NCI-H345 treated with DMSO at 0.1 percent for 48 hours (cell line): ENCODE measurements at regions not wholly inside any gene's neighbourhood (a gene's known extent, or its start where the extent isn't known, plus 50 kb on each side); places are given as distances from the start of the nearest gene placed in this dataset.
"Not testable (repeated sequence)": the region's sequence is repeated elsewhere in the genome, so short reads cannot be mapped to it uniquely, and the experiment has no call there.

Experiments
- DNase-seq: peaks from one replicate; lab custom pipeline; 2025; ENCODE audit not compliant: unreplicated experiment; lab: John Stamatoyannopoulos, UW

DNA sequence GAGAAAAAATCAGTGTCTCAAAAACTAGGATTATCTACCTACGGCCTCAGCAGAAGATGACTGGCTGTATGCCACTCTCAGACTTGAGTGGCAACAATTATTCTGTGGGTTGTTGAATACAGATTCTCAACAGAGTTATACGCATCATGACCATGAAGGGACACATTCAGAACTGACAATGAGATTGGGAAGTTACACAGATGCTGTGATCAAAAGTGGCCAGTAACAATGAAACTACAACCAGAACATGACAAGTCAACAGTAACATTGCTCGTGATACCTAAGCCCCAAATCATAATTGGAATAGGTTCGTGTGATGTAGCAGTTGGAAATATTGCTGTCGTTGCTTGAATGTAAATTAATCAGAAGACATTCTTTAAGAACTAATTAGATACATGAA, 957.5 kb upstream of the CDH9 start:
- DNase-seq, result no peak

DNA sequence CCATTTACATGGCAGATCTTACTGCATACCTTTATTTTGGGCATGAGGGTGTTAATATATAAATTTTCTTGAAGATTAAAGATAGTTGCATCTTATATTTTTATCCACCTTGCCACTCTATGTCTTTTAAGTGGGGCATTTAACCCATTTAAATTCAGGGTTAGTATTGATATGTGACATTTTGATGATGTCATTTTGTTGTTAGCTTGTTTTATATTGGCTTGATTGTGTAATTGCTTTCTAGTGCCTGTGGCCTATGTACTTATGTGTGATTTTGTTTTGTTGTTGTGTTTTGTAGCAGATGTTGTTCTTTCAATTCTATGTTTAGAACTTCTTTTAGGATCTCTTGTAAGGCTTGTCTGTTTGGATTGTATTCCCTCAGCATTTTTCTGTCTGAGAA, 939.9 kb upstream of the CDH9 start:
- DNase-seq, result no peak

DNA sequence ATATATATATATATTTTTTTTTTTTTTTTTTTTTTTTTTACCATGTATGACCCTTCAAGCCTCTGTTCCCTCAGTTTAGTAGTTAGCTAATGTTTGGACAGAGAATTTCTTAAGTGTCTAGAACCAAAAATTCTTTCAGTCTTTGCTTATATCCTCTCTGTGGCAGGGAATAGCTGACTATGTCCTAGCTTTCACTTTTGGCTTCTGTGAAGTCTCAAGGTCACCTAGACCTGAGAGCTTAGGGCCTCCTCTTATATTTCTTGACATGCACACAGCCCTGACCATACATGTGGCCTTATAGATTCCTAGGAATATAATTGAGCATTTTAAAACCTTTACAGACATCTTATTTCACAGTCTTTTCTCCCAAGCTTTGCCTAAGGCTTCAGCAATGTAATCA, 930.8 kb upstream of the CDH9 start:
- DNase-seq, result no peak

DNA sequence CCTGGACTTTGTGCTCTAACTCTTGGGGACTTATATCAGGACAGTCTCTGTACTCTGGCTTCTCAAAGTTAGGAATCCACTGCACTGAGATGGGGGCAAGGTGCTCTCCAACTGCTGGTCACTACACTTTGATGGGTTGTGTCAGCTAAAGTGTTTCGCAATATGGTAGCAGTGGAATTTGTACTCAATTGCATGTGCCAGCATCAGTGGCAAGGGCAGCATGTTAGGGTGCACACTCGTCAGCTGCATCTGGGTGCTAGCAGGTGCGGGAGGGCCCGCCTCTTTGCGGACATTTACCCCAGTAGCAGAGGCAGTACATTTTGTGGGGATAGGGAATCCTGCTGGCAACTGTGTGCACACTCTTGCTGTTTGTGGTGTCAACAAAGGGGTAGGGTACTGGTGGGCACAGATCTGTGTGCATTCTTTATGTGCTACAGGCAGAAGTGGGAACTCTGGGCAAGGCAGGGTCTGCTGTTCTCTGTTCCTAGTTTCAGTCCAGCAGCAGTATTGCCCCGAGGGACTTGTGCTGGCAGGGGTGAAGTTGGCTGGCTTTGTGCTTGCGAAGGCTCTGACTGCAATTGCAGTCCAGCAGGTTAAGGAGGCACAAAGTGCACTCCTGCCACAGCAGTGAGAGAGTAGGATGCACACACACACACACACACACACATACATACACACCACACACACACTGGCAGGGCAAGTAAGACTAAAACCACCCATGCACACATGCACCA, 924.8 kb upstream of the CDH9 start:
- DNase-seq, result no peak

DNA sequence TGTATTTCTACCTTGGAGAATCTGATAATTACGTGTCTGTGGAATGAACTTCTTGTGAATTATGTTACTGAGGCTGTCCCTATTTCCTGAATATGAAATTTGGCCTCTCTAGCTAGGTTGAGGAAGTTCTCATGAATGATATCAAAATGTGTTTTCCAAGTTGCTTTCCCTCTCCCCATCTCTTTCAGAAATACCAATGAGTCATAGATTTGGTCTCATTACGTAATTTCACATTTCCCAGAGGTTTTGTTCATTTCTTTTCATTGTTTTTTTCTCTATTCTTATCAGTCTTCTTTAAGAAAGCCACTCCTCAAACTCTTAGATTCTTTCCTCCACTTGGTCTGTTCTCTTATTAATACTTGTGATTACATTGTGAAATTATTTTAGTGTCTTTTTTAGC, 923.8 kb upstream of the CDH9 start:
- no peak for DNase-seq

DNA sequence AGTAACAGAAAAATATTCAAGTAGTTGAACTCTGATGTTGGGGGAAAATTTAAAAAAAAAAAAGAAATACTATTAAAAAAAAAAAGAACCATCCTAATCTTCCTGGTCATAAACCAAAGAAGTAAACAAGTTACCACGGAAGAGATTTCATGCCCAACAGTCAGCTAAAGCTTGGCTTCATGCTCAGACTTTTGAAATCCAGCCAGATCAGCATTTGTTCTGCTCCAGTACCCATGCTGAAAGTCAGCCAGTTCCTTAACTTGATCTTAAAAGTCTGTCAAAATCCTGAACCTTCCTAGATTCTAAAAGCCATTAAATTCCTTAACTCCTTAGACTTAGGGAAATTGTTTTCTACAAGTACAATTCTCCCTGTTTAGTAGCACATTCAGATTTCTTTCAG, 908.7 kb upstream of the CDH9 start:
- DNase-seq, result no peak

DNA sequence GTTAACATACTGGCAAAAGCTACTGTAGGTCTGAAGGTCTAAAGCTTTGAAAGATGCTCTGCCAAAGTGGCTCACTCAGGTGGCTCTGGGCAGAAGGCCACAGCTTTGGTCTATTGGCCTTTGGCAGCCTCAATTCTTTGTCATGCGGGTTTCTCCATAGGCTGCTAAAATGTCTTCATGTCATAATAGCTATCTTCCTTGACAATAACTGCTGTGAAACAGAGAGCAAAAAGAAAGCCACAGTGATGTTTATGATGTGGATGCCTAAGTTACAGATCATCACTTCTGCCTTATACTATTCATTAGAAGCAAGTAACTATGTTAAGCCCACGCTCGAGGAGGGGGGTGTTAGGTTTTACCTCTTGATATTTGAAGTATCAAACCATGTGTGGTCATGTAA, 906.1 kb upstream of the CDH9 start:
- DNase-seq, result no peak

DNA sequence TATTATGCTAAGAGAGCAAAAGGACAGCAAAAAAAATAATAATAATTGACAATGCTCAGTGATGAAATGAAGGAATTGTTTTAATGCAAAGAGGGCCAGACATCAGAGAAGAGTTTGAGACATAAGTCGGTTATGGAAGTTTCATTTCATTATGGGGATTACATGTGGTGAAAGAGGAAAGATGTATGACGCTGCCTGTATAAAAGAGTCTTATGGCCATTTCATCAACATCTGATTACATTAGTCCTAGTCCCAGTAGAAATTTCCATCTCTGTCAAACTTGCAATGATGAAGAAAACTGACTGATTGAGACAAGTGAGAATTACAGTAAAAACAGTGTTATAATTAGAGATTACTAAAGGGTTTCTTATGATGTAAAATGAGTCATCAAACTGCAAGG, 900.6 kb upstream of the CDH9 start:
- no peak for DNase-seq

DNA sequence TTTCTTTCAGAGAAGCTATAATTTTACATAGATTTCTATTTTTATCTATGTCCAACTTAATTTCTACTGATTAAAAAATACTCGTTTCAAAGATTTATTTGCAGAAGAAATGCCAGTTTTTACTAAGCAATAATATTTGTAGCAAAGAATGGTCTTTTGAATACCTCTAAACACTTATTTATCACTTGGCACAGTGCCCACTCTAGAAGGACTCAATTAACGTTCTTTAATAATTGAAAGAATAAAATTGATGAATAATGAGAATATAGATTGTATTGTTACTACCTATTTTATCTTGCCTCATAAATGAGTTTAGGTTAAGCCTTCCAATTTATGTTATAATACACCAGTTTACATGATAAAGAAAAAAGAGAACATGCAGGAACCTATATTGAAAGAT, 889.7 kb upstream of the CDH9 start:
- no peak for DNase-seq

DNA sequence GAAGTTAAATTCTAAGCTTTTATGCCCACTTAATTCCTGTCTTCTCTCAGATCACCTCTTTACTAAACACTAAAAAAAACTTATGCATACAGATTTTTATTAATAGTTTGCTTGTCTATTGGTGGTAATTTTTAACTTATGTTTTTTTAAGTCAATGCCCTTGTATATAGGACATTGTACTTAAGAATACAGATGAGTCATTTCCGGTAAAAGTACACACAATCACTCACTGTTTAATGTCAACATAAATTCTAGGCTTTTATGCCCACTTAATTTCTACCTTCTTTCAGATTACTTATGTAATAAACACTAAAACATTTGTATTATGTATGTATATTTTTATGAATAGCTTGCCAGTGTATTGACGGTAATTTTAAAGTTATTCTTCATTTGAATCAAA, 872.8 kb upstream of the CDH9 start:
- no peak for DNase-seq

DNA sequence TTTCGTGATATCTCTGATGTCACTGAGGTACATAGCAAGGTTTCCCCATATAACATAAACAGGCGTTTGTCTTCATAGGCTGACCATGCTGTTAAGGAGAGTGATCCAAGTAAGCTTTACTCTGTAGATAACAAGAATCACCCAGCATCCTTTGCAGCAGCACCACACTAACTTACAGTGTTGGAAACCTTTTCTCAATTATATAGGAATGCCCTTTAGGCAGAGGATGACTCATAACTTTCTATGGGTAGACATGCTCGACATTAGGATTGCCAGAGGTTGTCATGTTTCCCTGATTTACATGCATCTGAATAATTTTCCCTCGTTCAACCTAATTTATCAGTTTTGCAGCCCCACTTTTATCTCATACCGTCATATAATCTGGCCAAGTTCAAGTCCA, 870.0 kb upstream of the CDH9 start:
- DNase-seq, result no peak

DNA sequence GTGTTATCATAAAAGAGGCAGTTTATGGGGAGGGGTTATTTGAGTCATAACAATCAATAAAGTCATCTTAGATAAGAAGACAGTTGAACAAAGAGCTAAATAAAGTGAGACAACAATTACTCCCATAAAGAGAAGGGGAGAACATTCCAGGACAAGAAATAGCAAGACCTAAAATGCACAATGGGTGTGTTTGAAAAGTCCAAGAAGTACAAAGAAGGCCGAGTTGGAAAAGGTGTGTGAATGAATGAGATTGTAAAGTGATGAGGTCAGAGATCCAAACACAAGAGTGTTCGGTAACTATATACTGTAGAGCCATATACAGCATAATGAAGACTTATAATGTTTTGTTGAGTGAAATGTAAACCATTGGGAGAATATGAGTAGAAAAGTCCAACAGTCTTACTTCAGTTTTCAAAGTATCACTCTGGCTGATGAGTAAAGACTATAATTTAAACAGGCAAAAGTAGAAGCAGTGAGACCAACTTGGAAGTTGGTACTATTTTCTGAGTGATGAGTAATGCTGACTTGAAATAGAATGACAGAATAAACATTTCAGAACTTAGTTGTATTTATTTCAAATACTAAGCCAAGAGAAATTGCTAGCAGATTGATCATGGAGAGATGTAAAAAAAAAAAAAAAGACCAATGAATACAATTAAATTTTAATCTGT, 868.7 kb upstream of the CDH9 start:
- no peak for DNase-seq

DNA sequence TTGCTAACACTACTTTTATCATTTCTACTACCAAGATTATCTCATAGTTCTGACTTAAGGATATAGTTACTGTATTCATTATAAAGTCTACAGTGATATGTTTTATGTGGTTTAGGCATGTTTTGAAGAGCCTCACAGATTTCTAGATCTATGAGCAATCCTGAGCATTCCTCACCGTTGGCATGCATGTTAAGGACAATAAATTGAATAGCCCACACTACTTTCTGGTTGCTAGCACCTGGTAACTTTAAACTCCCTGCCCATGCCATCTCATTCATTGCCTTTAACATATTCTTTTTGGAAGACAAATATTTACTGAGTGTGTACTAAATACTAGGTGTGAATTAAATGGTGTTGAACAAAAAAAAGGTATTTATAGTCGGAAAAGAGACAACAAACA, 868.1 kb upstream of the CDH9 start:
- DNase-seq, result no peak

DNA sequence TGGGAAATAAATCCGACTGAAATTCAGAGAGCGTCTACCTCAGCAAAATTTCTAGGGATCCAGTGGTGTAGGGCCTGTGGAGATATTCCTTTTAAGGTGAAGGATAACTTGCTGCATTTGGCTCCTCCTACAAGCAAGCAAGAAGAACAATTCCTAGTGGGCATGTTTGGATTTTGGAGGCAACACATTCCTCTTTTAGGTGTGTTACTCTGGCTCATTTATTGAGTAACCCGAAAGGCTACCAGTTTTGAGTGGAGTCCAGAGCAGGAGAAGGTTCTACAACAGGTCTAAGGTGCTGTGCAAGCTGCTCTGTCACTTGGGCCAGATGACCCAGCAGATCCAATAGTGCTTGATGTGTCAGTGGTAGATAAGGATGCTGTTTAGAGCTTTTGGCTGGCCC, 862.4 kb upstream of the CDH9 start:
- DNase-seq, result no peak

DNA sequence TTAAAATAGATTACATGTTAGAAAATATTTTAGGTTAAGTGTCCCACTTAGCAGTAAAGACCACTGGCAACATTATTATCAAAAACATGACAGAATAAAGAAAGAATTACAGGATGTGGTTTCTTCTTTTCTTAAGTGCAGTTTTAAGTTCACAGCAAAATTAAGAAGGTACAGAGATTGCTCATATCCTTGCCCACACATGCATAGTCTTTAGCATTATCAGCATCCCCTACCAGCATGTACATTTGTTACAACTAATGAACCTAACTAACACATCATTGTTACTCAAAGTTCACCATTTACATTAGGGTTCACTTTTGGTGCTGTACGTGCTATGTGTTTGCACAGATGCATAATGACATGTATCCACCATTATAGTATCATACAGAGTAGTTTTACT, 837.7 kb upstream of the CDH9 start:
- DNase-seq, result no peak

DNA sequence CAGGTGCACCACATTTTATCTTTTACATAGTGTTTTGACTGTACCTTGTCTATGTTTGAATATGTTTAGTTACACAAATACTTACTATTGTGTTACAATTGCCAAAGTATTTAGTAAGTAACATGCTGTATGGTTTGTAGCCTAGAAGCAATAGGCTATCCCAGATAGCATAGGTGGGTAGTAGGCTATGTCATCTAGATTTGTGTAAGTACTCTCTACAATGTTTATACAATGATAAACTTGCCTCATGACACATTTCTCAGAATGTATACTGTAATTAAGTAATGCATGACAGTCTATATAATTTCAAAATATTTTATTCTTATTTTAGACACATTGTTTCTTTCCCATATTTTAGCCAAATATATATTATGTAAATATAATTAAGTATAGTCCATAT, 836.8 kb upstream of the CDH9 start:
- DNase-seq, result no peak

DNA sequence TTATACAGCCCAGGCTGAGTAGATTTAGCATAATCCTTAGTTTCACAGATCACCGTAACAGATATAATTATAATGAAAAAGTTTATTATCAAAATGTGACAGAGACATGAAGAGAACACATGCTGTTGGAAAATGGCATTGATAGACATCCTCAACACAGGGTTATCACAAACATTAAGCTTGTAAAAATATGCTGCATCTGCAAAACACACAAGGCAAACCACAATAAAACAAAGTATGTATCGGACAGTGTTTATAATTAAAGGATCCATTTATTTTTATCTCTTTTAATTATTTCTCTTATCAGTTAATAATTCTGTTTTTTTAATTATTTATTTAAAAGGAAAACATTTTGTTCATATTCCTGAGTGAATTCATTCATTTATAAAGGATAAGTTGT, 829.9 kb upstream of the CDH9 start:
- DNase-seq, result no peak

DNA sequence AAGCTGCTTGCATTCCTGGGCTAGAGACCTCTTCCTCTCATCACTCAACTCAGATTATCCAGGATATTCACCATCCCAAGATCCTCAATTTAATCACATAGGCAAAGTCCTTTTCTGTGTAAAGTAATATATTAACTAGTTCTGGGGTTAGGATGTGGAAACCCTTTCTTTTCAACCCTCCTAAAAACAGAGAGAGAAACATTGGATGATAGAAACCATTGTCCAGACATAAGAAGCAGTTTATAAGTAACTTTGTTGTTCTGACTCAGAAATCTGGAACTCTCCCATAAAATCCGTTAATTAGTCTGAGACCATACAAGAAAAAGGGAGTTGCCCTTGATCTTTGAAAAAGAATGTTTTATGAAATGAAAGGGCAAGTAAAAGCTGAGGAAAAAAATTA, 817.1 kb upstream of the CDH9 start:
- DNase-seq, result no peak

DNA sequence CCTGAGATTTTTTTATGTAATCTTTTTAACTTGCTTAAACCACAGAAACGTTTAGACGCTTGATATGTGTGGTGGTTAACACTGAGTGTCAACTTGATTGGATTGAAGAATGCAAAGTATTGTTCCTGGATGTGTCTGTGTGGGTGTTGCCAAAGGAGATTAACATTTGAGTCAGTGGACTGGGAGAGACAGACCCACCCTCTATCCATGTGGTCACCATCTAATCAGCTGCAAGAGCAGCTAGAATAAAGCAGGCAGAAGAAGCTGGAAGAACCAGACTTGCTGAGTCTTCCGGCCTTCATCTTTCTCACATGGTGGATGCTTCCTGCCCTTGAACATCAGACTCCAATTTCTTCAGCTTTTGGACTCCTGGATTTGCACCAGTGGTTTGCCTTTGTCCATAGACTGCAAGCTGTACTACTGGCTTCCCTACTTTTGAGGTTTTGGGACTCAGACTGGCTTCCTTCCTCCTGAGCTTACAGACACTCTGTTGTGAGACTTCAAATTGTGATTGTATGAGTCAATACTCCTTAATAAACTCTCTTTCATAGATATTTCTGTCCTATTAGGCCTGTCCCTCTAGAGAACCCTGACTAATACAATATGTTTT, 816.0 kb upstream of the CDH9 start:
- no peak for DNase-seq

DNA sequence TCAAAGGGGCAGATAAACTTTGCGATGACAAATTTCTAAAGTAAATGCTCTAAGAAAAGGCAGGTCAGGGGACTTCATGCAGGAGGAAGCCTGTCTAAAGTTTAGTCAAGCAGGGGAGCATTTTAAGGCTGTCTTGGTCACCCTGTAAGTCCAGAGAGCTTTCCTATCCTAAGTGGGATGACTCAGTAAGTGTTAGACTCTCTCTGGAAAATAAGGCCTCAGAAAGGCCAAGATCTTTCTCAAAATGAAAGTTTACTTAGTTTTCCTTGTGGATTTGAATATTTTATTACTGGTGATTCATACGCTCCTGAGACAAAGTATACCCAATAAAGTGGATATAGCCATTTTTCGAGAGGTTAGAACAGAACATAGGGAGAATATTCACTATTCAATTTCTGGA, 806.9 kb upstream of the CDH9 start:
- no peak for DNase-seq

DNA sequence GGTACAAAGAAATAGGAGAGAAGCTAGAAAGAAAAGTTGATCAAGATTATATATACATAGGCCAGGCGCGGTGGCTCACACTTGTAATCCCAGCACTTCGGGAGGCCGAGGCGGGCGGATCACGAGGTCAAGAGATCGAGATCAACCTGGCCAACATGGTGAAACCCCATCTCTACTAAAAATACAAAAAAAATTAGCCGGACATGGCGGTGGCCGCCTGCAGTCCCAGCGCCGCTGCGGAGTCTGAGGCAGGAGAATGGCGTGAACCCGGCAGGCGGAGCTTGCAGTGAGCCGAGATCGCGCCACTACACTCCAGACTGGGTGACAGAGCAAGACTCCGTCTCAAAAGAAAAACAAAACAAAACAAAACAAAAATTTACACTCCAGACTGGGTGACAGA, 798.3 kb upstream of the CDH9 start:
- DNase-seq, result not testable (repeated sequence)

DNA sequence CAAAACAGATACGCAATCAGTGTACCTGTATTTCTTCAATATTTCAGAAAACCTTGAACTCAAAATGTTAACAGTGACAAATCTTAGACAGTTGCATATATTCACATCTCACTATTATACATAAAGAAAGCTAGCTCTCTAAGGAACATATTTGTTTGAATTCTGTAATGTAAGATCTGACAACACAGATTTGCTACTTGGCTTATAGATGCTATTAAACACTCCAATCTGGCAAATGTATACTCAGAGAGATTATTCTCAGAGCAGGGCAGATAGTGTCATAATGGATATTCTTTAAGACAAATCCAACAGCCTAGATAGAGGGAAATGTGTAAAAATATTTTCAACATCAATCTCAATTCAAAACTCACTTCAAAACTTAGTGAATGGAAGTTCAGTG, 794.5 kb upstream of the CDH9 start:
- no peak for DNase-seq

DNA sequence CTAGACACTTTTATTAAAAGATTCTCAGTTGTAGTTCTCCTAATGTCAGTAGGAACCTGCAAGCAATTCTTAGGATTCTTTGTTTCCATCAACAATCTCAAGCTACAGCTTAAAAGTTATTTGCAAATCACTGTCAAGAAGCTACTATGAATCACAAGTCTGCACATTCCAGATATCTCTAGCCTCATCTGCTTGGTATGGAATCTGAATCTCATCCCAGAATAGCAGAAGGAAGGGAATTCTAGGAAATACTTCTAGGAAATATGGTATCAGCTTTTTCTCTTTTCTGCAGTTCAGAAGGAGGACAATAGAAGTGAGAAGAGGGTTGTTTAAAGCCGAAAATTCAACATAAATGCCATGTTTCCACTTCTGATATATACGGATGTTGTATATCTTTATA, 792.2 kb upstream of the CDH9 start:
- DNase-seq, result no peak
